GM18505 (cell line): ENCODE measurements at regions not wholly inside any gene's neighbourhood (a gene's known extent, or its start where the extent isn't known, plus 50 kb on each side); places are given as distances from the start of the nearest gene placed in this dataset.

Experiments used
- ATAC-seq: cut with Tn5 transposase; IDR thresholded peaks from one replicate; pipeline ENCODE4 v1.9.1; 2021; ENCODE audit not compliant: unreplicated experiment
- POLR2A ChIP-seq: IDR thresholded peaks from 4 replicates; pipeline ENCODE4 v1.6.1; 2011; ENCODE audit warnings: borderline replicate concordance; ENCODE audit not compliant: insufficient read depth, insufficient read length; ENCODE audit errors: extremely low read depth

- ATAC-seq: no peak
- TF ChIP-seq POLR2A: no peak
Measured at GRCh38 chr6:43903739-43904290, 133.8 kb downstream of the VEGFA start.

- no peak for TF ChIP-seq POLR2A
- ATAC-seq: no peak
Measured at GRCh38 chr6:43901733-43902230, 131.8 kb downstream of the VEGFA start.

GRCh38 chr6:43900916-43901732 lies 131.1 kb downstream of the VEGFA start:
- no peak for ATAC-seq
- TF ChIP-seq POLR2A: no peak

GRCh38 chr6:43900560-43900915 lies 130.5 kb downstream of the VEGFA start:
- no peak for TF ChIP-seq POLR2A
- no peak for ATAC-seq

GRCh38 chr6:43899830-43900229 lies 129.8 kb downstream of the VEGFA start:
- ATAC-seq: no peak
- no peak for TF ChIP-seq POLR2A

GRCh38 chr6:43898358-43899131 lies 128.5 kb downstream of the VEGFA start:
- no peak for ATAC-seq
- no peak for TF ChIP-seq POLR2A

- TF ChIP-seq POLR2A: no peak
- ATAC-seq: no peak
Measured at GRCh38 chr6:43897571-43898302, 127.7 kb downstream of the VEGFA start.

GRCh38 chr6:43896329-43897255 lies 126.6 kb downstream of the VEGFA start:
- no peak for ATAC-seq
- TF ChIP-seq POLR2A: no peak

- no peak for ATAC-seq
- TF ChIP-seq POLR2A: no peak
Measured at GRCh38 chr6:43895656-43896328, 125.8 kb downstream of the VEGFA start.

GRCh38 chr6:43893073-43893472 lies 123.1 kb downstream of the VEGFA start:
- no peak for TF ChIP-seq POLR2A
- no peak for ATAC-seq

- no peak for TF ChIP-seq POLR2A
- no peak for ATAC-seq
Measured at GRCh38 chr6:43891072-43891870, 121.3 kb downstream of the VEGFA start.

GRCh38 chr6:43890197-43891062 lies 120.4 kb downstream of the VEGFA start:
- ATAC-seq: no peak
- TF ChIP-seq POLR2A: no peak
